GM12874 (cell line): ENCODE measurements at regions not wholly inside any gene's neighbourhood (a gene's known extent, or its start where the extent isn't known, plus 50 kb on each side); places are given as distances from the start of the nearest gene placed in this dataset.

ENCODE experiments used
- CTCF ChIP-seq: IDR thresholded peaks from 2 replicates; pipeline ENCODE4 v1.5.1; 2011; ENCODE audit warnings: low read depth, mild to moderate bottlenecking, control low read depth, low read length, moderate library complexity; ENCODE audit not compliant: insufficient read depth

- no peak for TF ChIP-seq CTCF
Measured at GRCh38 chrX:11952176-11952720, 186.0 kb upstream of the FRMPD4 start.

GRCh38 chrX:11953615-11954014, 184.7 kb upstream of the FRMPD4 start:
- no peak for TF ChIP-seq CTCF

DNA sequence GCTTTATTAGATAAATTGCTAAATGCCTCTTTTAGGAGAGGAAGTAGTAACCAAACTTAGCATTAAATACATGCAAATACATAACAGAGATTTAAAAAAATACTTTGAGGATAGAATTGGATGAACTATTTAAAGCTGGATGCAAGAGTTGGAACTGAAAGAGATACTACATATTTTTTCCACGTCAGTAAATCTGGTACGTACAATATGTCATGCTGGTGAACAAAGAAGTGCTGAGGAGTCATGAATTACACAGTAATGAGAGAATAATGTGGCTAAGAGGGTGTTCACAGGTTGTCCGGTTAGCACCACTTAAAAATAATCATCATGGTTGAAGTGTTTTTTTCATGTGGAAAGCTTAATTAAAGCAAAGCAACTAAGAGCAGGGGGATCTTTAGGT, 184.1 kb upstream of the FRMPD4 start:
- no peak for TF ChIP-seq CTCF

GRCh38 chrX:11960031-11960430, 178.2 kb upstream of the FRMPD4 start:
- TF ChIP-seq CTCF, result no peak

DNA sequence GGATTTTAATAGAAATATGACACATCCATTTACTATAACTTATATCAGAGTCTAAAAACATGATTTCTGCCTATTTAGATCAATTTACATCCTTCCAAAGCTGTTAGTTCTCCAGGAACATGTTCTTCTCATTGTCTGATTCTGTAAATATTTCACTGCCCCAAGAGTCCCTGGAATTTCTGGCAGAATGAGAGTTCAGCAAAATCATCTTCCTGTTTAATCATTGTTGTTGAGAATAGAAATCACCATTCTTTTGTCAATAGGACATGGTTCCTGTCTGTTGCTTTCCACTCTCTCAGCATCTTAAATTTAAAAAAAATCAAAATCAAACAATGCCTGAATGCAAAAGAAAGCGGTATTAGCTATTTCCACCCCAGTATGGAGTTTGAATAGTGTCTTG, 172.8 kb upstream of the FRMPD4 start:
- no peak for TF ChIP-seq CTCF

DNA sequence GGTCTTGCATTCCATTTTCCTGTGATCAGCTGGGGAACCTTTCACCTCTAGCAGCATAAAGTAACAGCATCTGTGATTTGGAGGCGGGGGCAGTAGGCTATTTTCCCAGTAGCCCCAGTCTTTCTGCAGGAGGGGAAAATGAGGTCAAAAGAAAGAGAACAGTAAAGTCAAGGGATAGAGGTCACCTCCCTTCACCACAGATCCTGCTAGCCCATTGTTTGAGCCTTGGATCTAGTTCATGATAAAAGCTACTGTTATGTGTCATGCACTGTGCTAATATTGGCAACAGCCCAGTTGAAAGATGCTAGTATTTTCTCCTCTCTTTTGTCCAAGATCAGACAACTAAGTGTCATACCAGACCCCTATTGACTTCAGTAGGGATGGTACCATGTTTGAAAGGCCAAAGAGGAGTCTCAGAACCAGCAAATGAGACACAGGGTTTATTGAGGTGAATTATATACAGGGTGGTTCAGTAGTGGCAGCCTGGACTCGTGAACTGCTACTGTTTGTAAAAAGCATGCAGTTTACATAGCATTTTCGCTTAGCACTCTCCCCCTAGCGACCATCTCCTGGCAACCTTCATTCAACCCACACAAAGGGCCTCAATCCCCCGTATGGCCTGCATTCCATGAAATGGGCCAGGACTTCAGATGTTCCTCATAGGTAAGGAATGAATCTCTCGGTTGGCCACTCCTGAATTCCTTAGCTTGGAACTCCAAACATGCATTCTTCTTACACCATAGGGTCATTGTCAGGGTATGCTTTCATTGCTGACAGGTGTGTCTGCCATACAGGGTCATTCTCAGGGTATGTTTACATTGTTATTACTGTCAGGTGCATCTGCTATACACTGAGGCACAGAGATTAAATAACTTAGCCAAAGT, 170.0 kb upstream of the FRMPD4 start:
- no peak for TF ChIP-seq CTCF

GRCh38 chrX:11968991-11969390, 169.3 kb upstream of the FRMPD4 start:
- no peak for TF ChIP-seq CTCF
